ENCODE measurements at regions not wholly inside any gene's neighbourhood (a gene's known extent, or its start where the extent isn't known, plus 50 kb on each side); places are given as distances from the start of the nearest gene placed in this dataset.

GRCh38 chr2:22444281-22444680, 940.7 kb upstream of the KLHL29 start:
- TF ChIP-seq CTCF (IDR thresholded peaks at IDR 0.05), result no peak
- no peak for TF ChIP-seq POLR2A (IDR thresholded peaks at IDR 0.05)

All from heart left ventricle (tissue), 13 donors.